ENCODE measurements at regions not wholly inside any gene's neighbourhood (a gene's known extent, or its start where the extent isn't known, plus 50 kb on each side); places are given as distances from the start of the nearest gene placed in this dataset.

DNA sequence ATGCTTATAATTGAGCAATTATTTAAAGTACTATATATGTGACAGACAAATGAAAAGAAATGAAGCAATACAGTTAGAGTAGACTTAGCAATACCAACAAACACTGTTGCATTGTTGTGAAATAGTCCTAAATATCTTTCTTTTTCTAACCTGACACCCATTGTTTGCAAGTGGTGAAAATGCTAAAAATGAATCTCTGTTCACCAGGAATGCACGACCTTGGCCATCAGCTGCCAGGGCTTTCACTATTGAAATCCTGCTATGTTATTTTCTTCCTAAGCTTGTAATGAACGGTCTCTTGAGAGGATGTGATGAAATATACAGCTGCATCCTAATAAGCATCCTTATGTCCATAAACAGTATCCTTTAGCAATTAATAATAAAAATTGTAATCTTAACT, 136.2 kb upstream of the MGAT5 start:
- TF ChIP-seq, protein P1, sequence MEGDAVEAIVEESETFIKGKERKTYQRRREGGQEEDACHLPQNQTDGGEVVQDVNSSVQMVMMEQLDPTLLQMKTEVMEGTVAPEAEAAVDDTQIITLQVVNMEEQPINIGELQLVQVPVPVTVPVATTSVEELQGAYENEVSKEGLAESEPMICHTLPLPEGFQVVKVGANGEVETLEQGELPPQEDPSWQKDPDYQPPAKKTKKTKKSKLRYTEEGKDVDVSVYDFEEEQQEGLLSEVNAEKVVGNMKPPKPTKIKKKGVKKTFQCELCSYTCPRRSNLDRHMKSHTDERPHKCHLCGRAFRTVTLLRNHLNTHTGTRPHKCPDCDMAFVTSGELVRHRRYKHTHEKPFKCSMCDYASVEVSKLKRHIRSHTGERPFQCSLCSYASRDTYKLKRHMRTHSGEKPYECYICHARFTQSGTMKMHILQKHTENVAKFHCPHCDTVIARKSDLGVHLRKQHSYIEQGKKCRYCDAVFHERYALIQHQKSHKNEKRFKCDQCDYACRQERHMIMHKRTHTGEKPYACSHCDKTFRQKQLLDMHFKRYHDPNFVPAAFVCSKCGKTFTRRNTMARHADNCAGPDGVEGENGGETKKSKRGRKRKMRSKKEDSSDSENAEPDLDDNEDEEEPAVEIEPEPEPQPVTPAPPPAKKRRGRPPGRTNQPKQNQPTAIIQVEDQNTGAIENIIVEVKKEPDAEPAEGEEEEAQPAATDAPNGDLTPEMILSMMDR (IDR thresholded peaks at IDR 0.05) = no peak

DNA sequence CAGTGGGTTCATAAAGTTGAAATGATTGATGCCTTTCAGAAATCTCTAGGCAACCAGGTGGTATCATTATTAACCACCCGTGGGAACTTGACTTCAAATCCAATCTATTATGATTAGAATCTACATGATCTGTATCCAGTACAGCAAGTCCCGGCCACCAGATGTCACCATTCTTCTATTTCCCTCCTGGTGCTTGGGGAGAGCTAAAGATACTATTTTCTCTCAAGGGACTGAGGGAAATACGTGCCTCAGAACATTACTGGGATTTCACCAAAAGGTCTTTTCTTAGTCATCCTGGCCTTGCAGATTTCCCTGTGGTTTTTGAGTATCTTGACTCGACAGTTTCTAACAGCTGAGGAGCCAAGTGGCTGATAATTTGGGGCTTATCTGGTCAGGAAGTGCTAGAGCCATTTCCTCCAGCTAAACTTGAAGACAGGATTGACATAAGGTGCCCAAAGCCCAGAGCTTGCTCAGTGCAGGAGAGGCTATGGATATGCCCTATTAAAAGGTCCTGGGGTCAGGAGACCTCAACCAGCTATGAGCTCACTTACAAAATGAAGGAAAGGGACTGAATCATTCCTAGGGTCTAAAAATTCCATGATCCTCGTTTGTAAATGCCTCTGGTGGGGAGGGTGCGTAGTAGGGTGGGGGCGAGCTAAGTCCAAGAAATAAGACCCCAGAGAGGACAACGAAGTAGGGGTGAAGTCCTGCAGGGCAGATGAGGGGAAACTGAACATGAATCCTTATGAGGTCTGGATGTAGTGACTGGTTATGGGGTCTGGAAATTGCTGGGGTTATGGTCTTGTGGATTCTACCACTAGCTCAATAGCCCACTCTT, 135.4 kb upstream of the MGAT5 start:
- TF ChIP-seq, protein P1 (IDR thresholded peaks at IDR 0.05) = peak; percentile 70

DNA sequence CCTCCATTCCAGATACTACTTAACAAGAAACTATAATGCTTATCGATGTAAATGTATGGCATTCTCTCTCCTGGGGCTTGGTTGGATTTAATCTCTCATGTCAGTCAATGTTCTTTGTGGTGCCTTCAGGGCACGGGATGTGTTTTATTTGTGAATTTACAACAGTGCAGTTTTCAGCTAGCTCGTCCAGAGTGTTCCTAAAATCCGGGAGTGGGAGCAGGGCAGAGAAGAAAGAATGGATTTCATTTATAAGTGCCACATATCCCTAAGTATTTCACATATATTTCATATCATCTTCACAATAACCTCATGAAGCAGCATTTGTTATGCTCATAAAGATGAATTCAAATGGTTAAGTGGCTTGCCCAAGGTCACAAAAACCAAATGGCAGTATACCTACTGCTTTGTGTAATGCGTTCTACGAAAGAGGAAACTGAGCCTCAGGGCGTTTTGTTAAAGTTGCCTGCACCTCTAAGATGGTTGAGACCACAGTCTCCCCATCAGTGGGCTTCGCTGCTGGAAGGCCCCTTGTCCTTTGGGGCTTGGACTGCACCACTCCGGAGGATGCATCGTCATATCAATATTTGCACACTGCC, 134.7 kb upstream of the MGAT5 start:
- TF ChIP-seq, protein P1 (IDR thresholded peaks at IDR 0.05) = no peak

DNA sequence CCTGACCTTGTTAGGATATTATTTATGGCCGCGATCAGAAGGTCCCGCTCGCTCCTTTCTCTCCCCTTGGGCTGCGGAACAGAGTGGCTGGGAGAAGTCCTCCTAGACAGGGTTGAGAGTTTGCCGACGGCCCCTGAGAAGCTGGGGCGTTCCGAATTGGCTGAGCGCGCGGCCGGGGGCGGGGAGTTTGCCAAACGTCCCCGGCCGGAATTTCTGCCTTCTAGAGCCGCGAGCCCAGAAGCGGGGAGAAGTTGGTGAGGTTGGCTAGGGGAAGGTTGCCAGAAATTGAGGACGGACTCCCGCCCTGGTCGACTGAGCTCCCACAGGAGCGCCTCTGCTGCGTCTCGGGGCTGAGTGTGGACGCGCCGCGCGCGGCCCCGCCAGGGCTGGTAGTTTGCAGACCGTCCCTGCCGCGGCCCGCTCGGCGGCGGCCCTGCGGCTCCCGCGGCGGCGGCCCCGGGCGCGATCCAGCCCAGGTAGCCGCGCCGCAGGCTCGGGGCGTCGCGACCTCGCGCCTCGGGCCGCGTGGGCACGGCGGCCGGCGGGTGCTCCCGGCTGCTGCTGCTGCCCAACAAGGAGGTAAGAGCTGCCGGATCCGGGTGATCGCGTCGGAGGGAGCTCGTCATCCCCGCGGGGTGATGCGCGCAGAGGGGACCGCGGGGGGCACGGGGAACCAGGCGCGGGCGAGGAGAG, 134.0 kb upstream of the MGAT5 start:
- TF ChIP-seq, protein P1 (IDR thresholded peaks at IDR 0.05) = no peak

DNA sequence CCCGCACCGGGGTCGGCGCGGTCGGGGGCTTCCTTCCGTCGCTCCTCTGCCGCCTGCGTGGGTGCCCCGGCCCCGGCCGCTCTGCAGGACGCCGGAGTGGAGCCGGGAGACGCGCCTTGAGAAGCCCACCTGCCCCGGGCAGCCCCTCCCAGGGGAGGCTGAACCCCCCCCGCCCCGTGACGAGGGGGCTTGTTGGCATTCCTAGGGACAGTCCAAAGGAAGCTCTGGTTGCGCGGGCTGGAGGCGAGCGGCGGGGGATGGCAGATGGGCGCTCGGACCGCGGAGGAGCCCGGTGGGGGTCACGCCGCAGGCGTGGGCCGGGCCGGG, 133.5 kb upstream of the MGAT5 start:
- TF ChIP-seq, protein P1 (IDR thresholded peaks at IDR 0.05) = no peak

DNA sequence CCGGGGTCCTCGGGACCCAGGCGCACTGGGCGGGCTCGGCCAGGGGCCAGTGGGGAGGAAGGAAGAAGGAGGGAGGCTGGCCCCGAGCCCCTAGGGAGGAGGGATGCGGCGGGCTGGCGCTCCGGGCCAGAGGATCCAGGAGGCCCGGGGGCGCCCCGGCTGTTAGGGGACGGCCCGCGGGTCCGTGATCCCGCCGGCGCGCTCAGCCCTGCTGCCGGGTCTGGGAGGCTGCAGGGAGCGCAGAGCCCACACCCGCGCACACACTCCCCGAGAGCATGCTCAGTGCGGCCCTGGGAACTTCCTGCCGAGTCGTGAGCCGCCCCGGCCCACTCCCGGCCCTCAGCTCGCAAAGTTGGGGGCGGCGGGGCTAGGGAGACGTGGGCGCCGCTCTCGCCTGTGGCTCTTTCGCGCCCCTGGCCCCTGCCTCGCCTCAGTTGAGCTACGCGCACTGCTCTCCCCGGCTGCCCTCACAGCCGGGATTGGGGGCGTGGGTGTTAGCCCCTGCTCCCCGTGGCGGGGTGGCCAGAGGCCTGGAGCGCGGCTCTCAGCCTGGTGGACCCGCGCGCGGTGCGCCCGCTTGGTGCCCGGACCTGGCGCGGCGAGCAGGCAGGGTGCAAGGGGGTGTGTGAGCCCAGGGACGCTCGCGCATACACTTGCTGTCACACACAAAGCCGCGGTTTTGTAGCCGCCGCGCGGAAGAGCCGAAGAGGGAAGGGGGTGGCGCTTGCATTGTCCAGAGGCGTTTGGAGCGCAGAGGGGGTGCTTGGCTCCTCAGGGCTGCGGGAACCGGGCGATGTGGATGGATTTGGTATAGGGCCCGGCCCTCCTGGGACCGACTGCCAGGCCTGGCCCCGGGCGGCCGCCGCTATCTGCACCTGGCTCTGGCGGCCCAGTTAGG, 132.9 kb upstream of the MGAT5 start:
- TF ChIP-seq, protein P1 (IDR thresholded peaks at IDR 0.05) = no peak

DNA sequence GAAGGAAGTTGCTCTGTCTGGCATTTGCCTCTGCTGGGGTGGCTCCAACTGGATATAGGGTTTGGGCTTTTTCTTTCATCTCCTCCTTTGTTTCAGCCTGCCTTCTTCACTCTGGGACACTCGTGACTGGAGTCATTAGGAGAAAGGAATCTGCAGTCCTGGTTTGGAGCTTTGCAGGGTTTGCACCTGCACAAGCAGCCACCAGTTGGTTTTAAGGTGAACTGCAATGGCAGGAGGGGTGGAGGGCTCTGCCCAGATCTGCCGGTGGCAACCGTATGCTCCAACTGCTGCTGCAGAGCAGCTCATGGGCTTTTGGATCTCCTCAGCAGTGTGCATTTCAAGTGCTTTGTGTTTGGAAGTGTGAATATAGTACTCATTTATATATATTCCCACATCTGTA, 131.3 kb upstream of the MGAT5 start:
- TF ChIP-seq, protein P1 (IDR thresholded peaks at IDR 0.05) = no peak
